ENCODE measurements at regions not wholly inside any gene's neighbourhood (a gene's known extent, or its start where the extent isn't known, plus 50 kb on each side); places are given as distances from the start of the nearest gene placed in this dataset.

- H3K79me1 ChIP-seq (ENCODE audit: insufficient read depth, low read depth, low read length, poor library complexity, severe bottlenecking) = no peaks in the 10 kb centered on the region
Observed at GRCh38 chr4:63361628-63362027, 1047.6 kb downstream of the TECRL start.

More at GRCh38 chr4:63361628-63362027, 1047.6 kb downstream of the TECRL start:
- Histone ChIP-seq H4K5ac (ENCODE audit: insufficient read length, low read depth, low read length) (no peak overlapping the region), H3K14ac (ENCODE audit: insufficient read depth, low read length) (no peak overlapping the region), H3K9me3 (ENCODE audit: control insufficient read depth, low read depth, low read length) (no peaks in the 10 kb centered on the region), H3K56ac (ENCODE audit: insufficient read length, low read depth, low read length) (no peak overlapping the region), H2BK20ac (ENCODE audit: low read depth, low read length, poor library complexity, severe bottlenecking) (no peak overlapping the region), H3K18ac (ENCODE audit: insufficient read length, low read depth, low read length) (no peak overlapping the region), H3K4ac (ENCODE audit: low read depth, low read length) (no peak overlapping the region), H2AFZ (ENCODE audit: low read length) (no peak overlapping the region), H3K23ac (ENCODE audit: insufficient read length, low read depth, low read length) (no peak overlapping the region), H4K8ac (replicated peaks; ENCODE audit: insufficient read length, low read depth, low read length) (no peak overlapping the region), H2BK15ac (ENCODE audit: low read depth, low read length) (no peak overlapping the region), H3K79me2 (ENCODE audit: insufficient read depth, low read length) (no peaks in the 10 kb centered on the region), H3K9ac (ENCODE audit: extremely low read depth, insufficient read length, low read length) (no peak overlapping the region), H3K4me2 (ENCODE audit: insufficient read depth, insufficient read length, low read length) (no peak overlapping the region), H4K91ac (ENCODE audit: insufficient read length, low read depth, low read length) (no peak overlapping the region), H3K27ac (ENCODE audit: insufficient read length, low read depth, low read length) (no peak overlapping the region), H3K27me3 (ENCODE audit: insufficient read depth, low read length) (no peaks in the 10 kb centered on the region), H3K23me2 (ENCODE audit: insufficient read length, low read depth, low read length, poor library complexity, severe bottlenecking) (no peaks in the 10 kb centered on the region), H4K20me1 (ENCODE audit: control insufficient read depth, insufficient read depth, insufficient read length) (no peaks in the 10 kb centered on the region), H3K4me1 (ENCODE audit: insufficient read depth, low read length) (no peaks in the 10 kb centered on the region), H2BK12ac (ENCODE audit: insufficient read length, low read depth, low read length) (no peak overlapping the region), H2AK5ac (ENCODE audit: insufficient read length, low read length) (no peak overlapping the region), H3T11ph (ENCODE audit: low read length) (no peak overlapping the region), H2BK120ac (ENCODE audit: low read depth, low read length, poor library complexity, severe bottlenecking) (no peak overlapping the region), H2BK5ac (ENCODE audit: insufficient read length, low read length) (no peak overlapping the region)
- Mint-ChIP-seq H3K27ac (no peak overlapping the region), H3K36me3 (ENCODE audit: insufficient read depth in 1 of 3, low read depth in 3 of 3) (no peaks in the 10 kb centered on the region; a peak in 1 of 7 replicates), H3K4me3 (no peak overlapping the region), H3K27me3 (ENCODE audit: low read depth) (no peaks in the 10 kb centered on the region; the same call in 1 of the 2 replicates), H3K4me1 (peaks cover 8 to 10% of the 10 kb centered on the region in 2 experiments), H3K9me3 (no peaks in the 10 kb centered on the region)
- no peak for DNase-seq
- TF ChIP-seq CTCF (conservative IDR thresholded peaks at IDR 0.05) = no peak
- WGBS (ENCODE audit: extremely low coverage, insufficient read length, low lambda C conversion rate) = no CpG with 5 or more reads among the region's 2 CpGs

Data from H9 (cell line).